ENCODE measurements at regions not wholly inside any gene's neighbourhood (a gene's known extent, or its start where the extent isn't known, plus 50 kb on each side); places are given as distances from the start of the nearest gene placed in this dataset.
A peak's percentile ranks its signal among the peaks of the same experiment; 100 is the strongest.

- no peak for DNase-seq (ENCODE audit: low spot score)
Observed at GRCh38 chr15:37260255-37260654, 159.9 kb upstream of the MEIS2 start.

- DNase-seq (ENCODE audit: low spot score), result no peak
Observed at GRCh38 chr15:37261685-37262084, 161.3 kb upstream of the MEIS2 start.

- DNase-seq (ENCODE audit: low spot score), result no peak
Observed at GRCh38 chr15:37262922-37263608, 162.7 kb upstream of the MEIS2 start.

GRCh38 chr15:37289109-37289765 lies 188.9 kb upstream of the MEIS2 start:
- peak; percentile 6 for DNase-seq (ENCODE audit: low spot score)

GRCh38 chr15:37291920-37292319 lies 191.6 kb upstream of the MEIS2 start:
- DNase-seq (ENCODE audit: low spot score), result no peak

- no peak for DNase-seq (ENCODE audit: low spot score)
Observed at GRCh38 chr15:37298271-37298670, 197.9 kb upstream of the MEIS2 start.

GRCh38 chr15:37339437-37339836 lies 239.1 kb upstream of the MEIS2 start:
- DNase-seq (ENCODE audit: low spot score), result no peak

- no peak for DNase-seq (ENCODE audit: low spot score)
Observed at GRCh38 chr15:37339856-37340255, 239.5 kb upstream of the MEIS2 start.

GRCh38 chr15:37340438-37340837 lies 240.1 kb upstream of the MEIS2 start:
- no peak for DNase-seq (ENCODE audit: low spot score)

GRCh38 chr15:37359101-37359892 lies 258.9 kb upstream of the MEIS2 start:
- DNase-seq (ENCODE audit: low spot score), result no peak

GRCh38 chr15:37359893-37360290 lies 259.5 kb upstream of the MEIS2 start:
- no peak for DNase-seq (ENCODE audit: low spot score)

GRCh38 chr15:37360724-37361123 lies 260.4 kb upstream of the MEIS2 start:
- DNase-seq (ENCODE audit: low spot score), result no peak

- no peak for DNase-seq (ENCODE audit: low spot score)
Observed at GRCh38 chr15:37361621-37362020, 261.3 kb upstream of the MEIS2 start.

GRCh38 chr15:37362414-37362813 lies 262.1 kb upstream of the MEIS2 start:
- no peak for DNase-seq (ENCODE audit: low spot score)

GRCh38 chr15:37368961-37369360 lies 268.6 kb upstream of the MEIS2 start:
- no peak for DNase-seq (ENCODE audit: low spot score)

GRCh38 chr15:37370941-37371340 lies 270.6 kb upstream of the MEIS2 start:
- no peak for DNase-seq (ENCODE audit: low spot score)

- peak; percentile 8 for DNase-seq (ENCODE audit: low spot score)
Observed at GRCh38 chr15:37372064-37372463, 271.7 kb upstream of the MEIS2 start.

- DNase-seq (ENCODE audit: low spot score), result no peak
Observed at GRCh38 chr15:37375519-37375918, 275.2 kb upstream of the MEIS2 start.

- no peak for DNase-seq (ENCODE audit: low spot score)
Observed at GRCh38 chr15:37377428-37377827, 277.1 kb upstream of the MEIS2 start.

GRCh38 chr15:37394402-37395099 lies 294.2 kb upstream of the MEIS2 start:
- no peak for DNase-seq (ENCODE audit: low spot score)

GRCh38 chr15:37395100-37395468 lies 294.7 kb upstream of the MEIS2 start:
- no peak for DNase-seq (ENCODE audit: low spot score)

- no peak for DNase-seq (ENCODE audit: low spot score)
Observed at GRCh38 chr15:37397266-37398022, 297.1 kb upstream of the MEIS2 start.

All from A172 (cell line).